Mesenteric fat pad (tissue), 1 donor: ENCODE measurements at regions not wholly inside any gene's neighbourhood (a gene's known extent, or its start where the extent isn't known, plus 50 kb on each side); places are given as distances from the start of the nearest gene placed in this dataset.
"Not testable (repeated sequence)": the region's sequence is repeated elsewhere in the genome, so short reads cannot be mapped to it uniquely, and the experiment has no call there.

ENCODE experiments used
- DNase-seq: peaks from one replicate; pipeline ENCODE4 v3.0.0-alpha.2; 2020; ENCODE audit warnings: low spot score
- donor health status: DM: yes; HTN: yes; CAD: no.

GRCh38 chr6:93183531-93183972 lies 235.8 kb downstream of the EPHA7 start:
- no peak for DNase-seq

GRCh38 chr6:93182938-93183479 lies 236.3 kb downstream of the EPHA7 start:
- no peak for DNase-seq

- DNase-seq: no peak
These were observed 241.4 kb downstream of the EPHA7 start for GRCh38 chr6:93177918-93178317.

GRCh38 chr6:93177438-93177837 lies 241.9 kb downstream of the EPHA7 start:
- no peak for DNase-seq

DNA sequence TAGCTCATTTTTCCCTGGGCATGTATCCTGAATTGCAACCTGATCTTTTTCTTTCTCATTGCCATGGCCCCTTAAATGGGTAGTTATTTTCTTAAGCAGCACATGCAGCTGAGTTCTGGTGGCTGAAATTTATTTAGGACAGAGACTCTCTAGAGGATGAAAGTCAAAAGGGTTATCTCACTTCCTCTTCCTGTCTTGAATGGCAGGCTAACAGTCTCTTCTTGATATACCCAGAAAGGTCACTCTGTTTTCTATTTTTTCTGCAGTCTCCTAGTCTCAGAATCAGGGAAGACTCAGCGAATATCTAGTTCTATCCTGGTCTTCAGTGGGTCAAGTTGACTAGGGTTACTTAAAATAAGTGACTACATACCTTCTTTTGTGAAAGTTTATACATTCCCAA lies 243.3 kb downstream of the EPHA7 start:
- no peak for DNase-seq

GRCh38 chr6:93173573-93173972 lies 245.8 kb downstream of the EPHA7 start:
- not testable (repeated sequence) for DNase-seq

- no peak for DNase-seq
These were observed 253.4 kb downstream of the EPHA7 start for GRCh38 chr6:93165850-93166430.

DNA sequence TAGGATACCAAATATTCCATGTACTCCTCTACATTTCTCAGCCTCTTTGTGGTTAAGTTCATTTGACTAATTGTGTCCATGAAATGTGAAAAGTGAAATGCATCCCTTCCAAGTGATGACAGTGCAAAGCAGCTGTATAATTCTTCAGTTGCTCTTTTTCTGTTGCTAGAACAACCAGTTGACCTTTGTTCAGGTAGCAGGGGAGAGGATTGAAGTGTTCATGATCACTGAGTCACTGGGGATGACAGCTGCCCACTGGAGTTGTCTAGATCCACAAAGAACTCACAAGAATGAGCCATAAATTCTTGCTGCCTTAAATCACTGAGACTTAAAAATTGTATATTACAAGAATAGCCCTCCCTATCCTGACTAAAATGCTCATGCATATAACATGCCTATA lies 254.6 kb downstream of the EPHA7 start:
- DNase-seq: no peak

DNA sequence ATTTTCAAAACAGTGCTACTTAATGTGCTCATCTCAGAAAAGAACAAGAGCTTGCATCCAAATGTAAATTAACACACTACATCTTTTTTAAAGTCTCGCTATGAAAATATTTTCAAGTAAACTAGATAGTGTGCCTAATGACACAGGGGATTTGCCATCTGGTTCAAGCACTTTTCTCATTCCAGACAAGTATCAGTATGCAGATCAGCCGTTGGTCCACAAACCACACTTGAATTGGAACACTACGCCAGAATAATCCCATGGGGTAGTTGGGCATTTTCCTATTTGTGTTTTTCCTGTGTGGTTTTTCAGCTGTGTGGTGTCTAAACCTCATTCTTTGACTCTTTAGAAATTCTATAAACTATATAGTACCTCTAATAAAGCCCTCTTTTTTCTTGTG lies 256.2 kb downstream of the EPHA7 start:
- DNase-seq: no peak

DNA sequence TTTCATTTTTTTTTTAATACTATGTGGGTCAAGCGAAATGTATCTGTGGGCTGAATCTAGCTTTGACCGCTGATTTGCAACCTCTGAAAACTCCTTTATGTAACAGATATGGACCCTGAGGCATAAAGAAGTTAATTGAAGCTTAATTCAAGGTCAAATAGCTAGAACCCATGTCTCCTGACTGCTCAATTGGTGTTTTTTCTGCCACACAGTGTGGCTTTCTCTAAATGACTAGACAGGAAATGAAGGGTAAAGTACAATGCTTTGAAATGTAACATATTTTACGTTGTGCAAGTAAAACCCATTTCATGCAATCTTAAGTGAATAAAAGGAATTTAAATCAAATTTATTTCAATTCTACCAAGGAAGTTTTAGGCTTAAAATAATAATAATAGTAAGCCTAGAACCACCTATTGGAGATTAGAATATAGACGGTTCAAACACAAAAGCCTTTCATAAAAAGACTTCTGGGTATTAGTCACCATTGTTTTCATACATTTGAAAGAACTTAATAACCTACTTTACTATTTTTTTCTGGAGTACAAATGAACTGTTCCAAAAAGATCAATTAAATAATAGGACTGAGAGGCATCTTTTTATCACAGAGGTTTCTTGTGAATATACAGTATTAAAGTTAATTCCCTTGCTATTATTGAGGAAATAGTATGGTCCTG lies 279.8 kb downstream of the EPHA7 start:
- DNase-seq: no peak

DNA sequence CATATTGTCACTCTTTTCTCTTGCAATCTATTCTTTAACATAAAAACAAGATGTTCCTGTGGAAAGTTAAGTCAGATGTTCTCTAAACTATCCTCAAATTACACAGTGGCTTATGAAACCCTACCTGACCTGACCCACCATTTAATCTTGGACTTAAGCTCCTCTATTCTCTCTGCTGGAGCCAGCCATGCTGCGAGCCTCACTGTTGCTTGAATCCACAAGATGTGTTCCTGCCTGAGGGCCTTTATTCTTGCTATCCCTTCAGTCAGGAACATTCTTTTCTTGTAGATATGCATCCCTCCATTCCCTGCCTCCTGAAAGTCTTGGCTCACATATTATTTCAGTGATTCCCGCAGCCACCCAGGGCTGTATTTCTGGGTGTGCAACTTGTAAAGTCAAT lies 283.2 kb downstream of the EPHA7 start:
- no peak for DNase-seq

DNA sequence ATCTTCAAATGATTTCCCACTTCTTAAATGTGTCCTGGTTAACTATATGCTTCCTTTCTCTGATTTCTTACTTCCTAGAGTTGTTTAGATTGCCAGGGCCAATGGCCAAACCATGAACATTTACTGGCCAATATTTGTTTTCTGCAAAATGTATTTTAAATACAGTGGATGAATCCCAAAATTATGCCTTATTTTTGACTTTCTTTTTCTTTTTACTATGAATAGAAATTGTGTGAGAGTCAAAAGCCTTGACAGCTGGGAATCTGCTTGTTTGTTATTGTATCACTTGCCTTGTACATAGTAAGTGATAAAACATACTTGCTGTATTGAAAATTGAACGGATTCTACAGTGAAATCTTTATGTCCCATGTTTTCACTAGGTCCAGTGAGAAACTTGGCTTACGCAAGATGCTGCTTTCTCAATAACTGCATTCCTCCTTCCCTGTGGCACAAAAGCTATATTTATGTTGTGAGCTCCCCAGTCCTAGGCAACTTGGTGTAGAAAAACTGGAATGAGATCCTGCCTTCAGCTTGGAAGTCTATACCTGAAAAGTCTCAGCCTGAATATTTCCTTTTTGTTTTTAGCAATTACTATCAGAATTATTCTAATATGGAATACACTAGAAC lies 295.2 kb downstream of the EPHA7 start:
- DNase-seq: no peak

DNA sequence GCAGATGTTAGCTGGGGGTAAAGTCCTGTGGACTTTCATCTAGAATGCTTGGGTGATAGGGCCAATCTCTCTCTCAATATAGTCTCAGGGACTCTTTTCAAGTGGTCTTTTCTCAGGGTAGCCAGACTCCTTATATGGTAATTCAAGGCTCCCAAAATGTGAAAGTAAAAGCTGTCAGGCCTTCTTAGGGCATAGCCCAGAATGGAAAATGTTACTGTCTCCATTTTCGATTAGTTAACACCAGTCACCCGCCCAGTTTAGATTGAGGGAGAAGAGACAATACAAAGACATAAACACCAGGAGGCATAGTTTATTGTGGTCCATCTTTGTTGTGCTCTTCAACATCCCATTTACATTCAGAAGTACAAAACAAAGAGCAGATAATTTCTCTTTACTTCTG lies 295.8 kb downstream of the EPHA7 start:
- no peak for DNase-seq

DNA sequence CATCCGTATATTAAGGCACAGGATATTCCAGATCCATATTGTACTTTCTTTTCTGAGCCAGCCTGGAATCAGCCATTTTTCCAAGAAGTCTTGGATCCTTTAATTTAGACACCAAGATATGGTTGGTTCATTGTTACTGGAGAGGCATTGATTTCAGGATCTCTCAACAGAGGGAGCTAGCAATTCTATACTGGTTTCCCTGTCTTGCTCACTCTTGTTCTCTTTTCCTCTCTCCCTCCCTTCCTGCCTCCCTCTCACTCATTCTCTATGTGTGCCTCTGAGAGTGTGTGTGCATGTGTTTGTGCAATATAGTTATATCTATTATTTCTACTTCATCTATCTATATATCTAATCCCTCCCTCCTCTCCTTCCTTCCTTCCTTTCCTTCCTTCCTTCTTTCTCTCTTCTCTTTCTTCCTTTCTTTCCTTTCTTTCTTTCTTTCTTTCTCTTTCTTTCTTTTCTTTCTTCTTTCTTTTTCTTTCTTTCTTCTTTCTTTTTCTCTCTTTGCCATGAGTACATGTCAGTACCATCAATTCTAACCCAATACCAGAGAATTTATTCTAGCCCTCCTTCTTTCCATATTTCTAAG lies 299.1 kb downstream of the EPHA7 start:
- DNase-seq: no peak

- no peak for DNase-seq
These were observed 313.5 kb downstream of the EPHA7 start for GRCh38 chr6:93105907-93106306.

DNA sequence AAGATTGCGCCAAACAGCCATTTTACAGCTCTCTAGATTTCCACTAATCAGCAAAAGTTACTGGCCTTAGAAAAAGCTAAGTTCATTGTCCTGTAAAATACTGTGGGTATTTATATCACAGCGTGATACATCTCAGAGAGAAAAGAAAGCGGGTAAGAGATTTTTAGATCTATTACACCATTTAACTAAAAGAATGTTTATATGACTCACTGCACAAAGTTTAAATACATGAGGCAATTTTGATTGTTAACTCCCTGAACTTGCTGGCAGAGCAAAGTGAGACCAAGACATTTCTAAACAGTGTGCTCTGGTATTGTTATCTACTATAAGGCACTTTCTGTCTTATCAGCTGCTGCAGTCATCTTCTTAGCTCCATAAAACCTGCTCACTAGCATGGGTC lies 314.3 kb downstream of the EPHA7 start:
- no peak for DNase-seq

DNA sequence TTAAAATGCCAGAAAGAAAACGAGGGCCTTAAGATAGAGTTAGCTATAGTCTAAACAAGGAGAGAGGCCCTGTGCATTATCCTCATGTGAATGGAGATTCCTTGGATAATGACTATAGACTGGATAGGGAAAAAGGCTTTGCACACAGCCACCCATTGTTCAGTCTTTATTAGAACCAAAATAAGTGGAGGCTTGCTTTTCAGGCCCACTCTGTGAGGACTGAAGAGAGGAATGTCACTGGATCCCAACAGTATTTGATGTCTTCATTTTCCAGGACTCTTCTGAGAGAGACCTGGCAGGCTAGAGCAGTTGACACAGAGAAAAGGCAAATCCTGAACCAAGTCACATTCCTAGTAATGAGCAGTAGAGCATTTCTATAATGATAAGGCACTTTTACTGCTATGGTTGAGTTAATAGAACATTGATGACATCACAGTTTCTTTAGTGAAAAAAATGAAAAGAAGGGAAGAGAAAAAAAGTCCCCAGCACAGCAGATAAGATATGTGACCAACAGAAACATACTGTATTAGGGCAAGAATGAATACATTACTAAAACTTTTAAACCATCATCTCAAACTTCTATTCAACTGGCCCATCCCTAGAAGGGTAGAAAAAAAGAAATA lies 315.1 kb downstream of the EPHA7 start:
- DNase-seq: no peak

DNA sequence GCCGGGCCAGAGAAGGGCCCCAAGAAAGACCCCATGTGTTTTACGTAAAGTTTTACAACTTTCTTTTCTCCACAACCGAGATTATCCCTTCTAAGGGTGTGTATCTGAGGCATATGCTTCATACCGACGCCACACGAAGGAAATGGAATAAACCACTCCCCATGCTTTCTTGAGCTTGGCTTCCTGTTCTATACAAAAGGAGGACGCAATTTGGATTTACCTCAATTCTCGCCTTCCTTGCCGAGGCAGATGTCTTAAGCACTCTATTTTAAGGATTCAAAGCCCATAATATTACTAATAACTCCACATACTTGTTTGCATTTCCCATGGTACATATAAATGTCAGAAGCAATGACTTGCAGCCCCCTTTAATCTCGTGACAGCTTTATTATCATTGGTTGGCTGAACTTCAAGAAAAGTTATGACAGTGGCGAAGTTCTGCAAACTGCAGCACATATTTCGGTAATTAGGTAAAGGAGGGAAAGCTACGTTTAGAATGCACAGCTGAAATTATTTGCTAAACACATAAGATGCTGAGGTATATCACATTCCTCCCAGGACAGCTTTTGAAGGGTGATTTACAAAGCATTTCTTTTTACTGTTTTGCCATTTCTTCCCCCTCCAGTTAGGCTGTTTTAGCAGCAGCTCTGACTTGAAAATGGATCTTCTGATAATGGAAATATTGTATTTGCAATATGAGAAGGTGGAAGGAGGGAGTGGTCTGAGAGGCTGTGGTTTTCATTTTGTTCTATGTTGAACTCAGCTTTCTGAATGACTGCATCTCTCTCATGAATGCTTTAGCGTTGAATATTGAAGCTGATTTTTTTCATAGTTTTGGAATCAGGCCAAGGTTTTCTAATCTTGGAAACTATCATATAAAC lies 330.5 kb downstream of the EPHA7 start:
- no peak for DNase-seq

- no peak for DNase-seq
These were observed 331.8 kb downstream of the EPHA7 start for GRCh38 chr6:93087606-93088005.

DNA sequence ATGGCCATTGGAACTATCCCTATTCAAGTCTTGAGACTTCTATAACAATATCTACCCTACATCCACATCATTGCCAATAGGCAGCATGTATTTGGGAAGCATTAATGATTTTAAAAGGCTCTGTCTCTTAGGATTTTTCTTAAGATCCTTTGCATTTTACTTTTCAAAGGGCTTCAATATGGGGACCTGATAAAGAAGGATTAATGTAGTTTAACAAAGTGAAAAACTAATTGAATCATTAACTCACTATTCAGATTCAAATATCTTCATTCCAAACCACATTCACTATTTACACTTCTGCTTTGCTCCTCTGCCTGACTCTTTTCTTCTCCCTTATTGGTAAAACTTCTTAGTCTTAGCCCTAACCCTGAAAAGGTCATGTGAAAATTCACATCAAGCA lies 333.0 kb downstream of the EPHA7 start:
- no peak for DNase-seq
